IMR-90 (cell line): ENCODE measurements at regions not wholly inside any gene's neighbourhood (a gene's known extent, or its start where the extent isn't known, plus 50 kb on each side); places are given as distances from the start of the nearest gene placed in this dataset.
"Not testable (repeated sequence)": the region's sequence is repeated elsewhere in the genome, so short reads cannot be mapped to it uniquely, and the experiment has no call there.

ENCODE experiments used
- ATAC-seq: fragments of 200-7000 bp; cut with Tn5 transposase; 2 replicates; pipeline ENCODE4 v1.9.1; 2020; ENCODE audit warnings: low read depth, mild to moderate bottlenecking, moderate library complexity
- BruUV-seq: library from RNA; stranded (reverse); fragments of 400-500 nt; replicated peaks from 2 replicates; lab custom pipeline; 2021; lab: Mats Ljungman, UMichigan
- CTCF ChIA-PET: fragments of 300-600 bp; formaldehyde crosslinking; extraction: SDS; loops from one replicate; lab custom pipeline; 2021; ENCODE audit warnings: antibody characterized with exemption; lab: Yijun Ruan, JAX
- POLR2A ChIA-PET: fragments of 300-600 bp; sonication (Branson Sonifier 250); formaldehyde crosslinking; loops from one replicate; lab custom pipeline; 2022; ENCODE audit warnings: antibody characterized with exemption; ENCODE audit not compliant: unreplicated experiment; lab: Charles Lee
- DNase-seq: peaks from one replicate; pipeline ENCODE4 v3.0.0; 2013
- H2AFZ ChIP-seq: replicated peaks from 2 replicates; pipeline ENCODE3; 2013; ENCODE audit warnings: low read length, mild to moderate bottlenecking; ENCODE audit not compliant: poor library complexity
- H2AK5ac ChIP-seq: 2 replicates; pipeline ENCODE4 v1.6.1; 2013; ENCODE audit warnings: low read depth, low read length, inconsistent platforms
- H2AK9ac ChIP-seq: replicated peaks from 2 replicates; pipeline ENCODE3; 2013; ENCODE audit warnings: mild to moderate bottlenecking, low read depth, low read length, moderate library complexity; ENCODE audit not compliant: poor library complexity
- H2BK120ac ChIP-seq: 2 replicates; pipeline ENCODE4 v1.6.1; 2013; ENCODE audit warnings: low read depth, low read length, inconsistent platforms
- H2BK15ac ChIP-seq: 3 replicates; pipeline ENCODE4 v1.6.1; 2013; ENCODE audit warnings: low read depth, low read length, inconsistent platforms
- H2BK20ac ChIP-seq: 2 replicates; pipeline ENCODE4 v1.6.1; 2013; ENCODE audit warnings: low read depth, mild to moderate bottlenecking, inconsistent platforms, low read length, moderate library complexity
- H2BK5ac ChIP-seq: 2 replicates; pipeline ENCODE4 v1.6.1; 2013; ENCODE audit warnings: mild to moderate bottlenecking, low read depth, low read length, inconsistent platforms; ENCODE audit not compliant: poor library complexity, severe bottlenecking
- H3K14ac ChIP-seq: replicated peaks from 2 replicates; pipeline ENCODE4 v1.6.1; 2013; ENCODE audit warnings: low read depth, low read length, inconsistent platforms
- H3K18ac ChIP-seq: 2 replicates; pipeline ENCODE4 v1.6.1; 2013; ENCODE audit warnings: low read depth, low read length, control low read depth
- H3K23ac ChIP-seq: 2 replicates; pipeline ENCODE4 v1.6.1; 2013; ENCODE audit warnings: low read depth, low read length, inconsistent platforms
- H3K27ac ChIP-seq: 2 replicates; pipeline ENCODE4 v1.5.1; 2013; ENCODE audit warnings: mild to moderate bottlenecking, control low read depth, low read length; ENCODE audit not compliant: insufficient read depth
- H3K27me3 ChIP-seq: 2 replicates; pipeline ENCODE4 v1.6.1; 2013; ENCODE audit warnings: low read length; ENCODE audit not compliant: control insufficient read depth, insufficient read depth
- H3K36me3 ChIP-seq: 2 replicates; pipeline ENCODE4 v1.6.1; 2013; ENCODE audit warnings: low read length, mixed read lengths; ENCODE audit not compliant: control insufficient read depth, insufficient read depth
- H3K4ac ChIP-seq: 2 replicates; pipeline ENCODE4 v1.6.1; 2013; ENCODE audit warnings: low read depth, low read length, inconsistent platforms
- H3K4me1 ChIP-seq: 2 replicates; pipeline ENCODE4 v1.6.1; 2013; ENCODE audit warnings: low read length, mixed read lengths; ENCODE audit not compliant: control insufficient read depth, insufficient read depth
- H3K4me2 ChIP-seq: 2 replicates; pipeline ENCODE4 v1.6.1; 2013; ENCODE audit warnings: low read depth, mild to moderate bottlenecking, control low read depth, low read length, moderate library complexity
- H3K4me3 ChIP-seq: 2 replicates; pipeline ENCODE4 v1.5.1; 2013; ENCODE audit warnings: low read depth, mild to moderate bottlenecking, control low read depth, low read length, moderate library complexity; ENCODE audit not compliant: insufficient read depth
- H3K56ac ChIP-seq: 2 replicates; pipeline ENCODE4 v1.6.1; 2013; ENCODE audit warnings: low read length, inconsistent platforms; ENCODE audit not compliant: insufficient read depth; ENCODE audit errors: extremely low read depth
- H3K79me1 ChIP-seq, 2 experiments: 2 replicates each; pipeline ENCODE4 v1.6.1; 2013; ENCODE audit warnings: low read length in 2 of 2, inconsistent platforms in 1 of 2, low read depth in 1 of 2
- H3K9ac ChIP-seq: 2 replicates; pipeline ENCODE4 v1.6.1; 2013; ENCODE audit warnings: low read depth, low read length, control low read depth
- H3K9me1 ChIP-seq: 2 replicates; pipeline ENCODE4 v1.6.1; 2013; ENCODE audit warnings: low read length, inconsistent platforms; ENCODE audit not compliant: insufficient read depth
- H3K9me3 ChIP-seq: 2 replicates; pipeline ENCODE4 v1.6.1; 2013; ENCODE audit warnings: low read length; ENCODE audit not compliant: control insufficient read depth, insufficient read depth
- H4K20me1 ChIP-seq: 2 replicates; pipeline ENCODE4 v1.6.1; 2013; ENCODE audit warnings: low read length, inconsistent platforms; ENCODE audit not compliant: insufficient read depth
- H4K5ac ChIP-seq: 2 replicates; pipeline ENCODE4 v1.6.1; 2013; ENCODE audit warnings: mild to moderate bottlenecking, low read depth, low read length, control low read depth
- H4K8ac ChIP-seq, 2 experiments: 2 replicates each; pipeline ENCODE4 v1.6.1; 2013; ENCODE audit warnings: low read depth in 2 of 2, low read length in 2 of 2, control low read depth in 1 of 2, inconsistent platforms in 1 of 2
- H4K91ac ChIP-seq: 2 replicates; pipeline ENCODE4 v1.6.1; 2013; ENCODE audit warnings: low read depth, low read length, inconsistent platforms; ENCODE audit not compliant: insufficient read depth
- WGBS, 2 experiments: methylation state at CpG; one replicate each; pipeline versions ENCODE4 v1.1.5 to v1.1.7; 2013; ENCODE audit warnings: missing lambda C conversion rate in 2 of 2; ENCODE audit not compliant: insufficient read length in 1 of 2; ENCODE audit errors: extremely low coverage in 2 of 2; 5-methylcytosine and 5-hydroxymethylcytosine counted together
- dilution Hi-C: fragments of 300-500 bp; cut with HindIII; formaldehyde crosslinking; loops from one replicate; pipeline ENCODE4 v1.14.3; 2018; ENCODE audit warnings: low sequenced_read_pairs; ENCODE audit not compliant: unreplicated experiment
- in situ Hi-C: fragments of 300-500 bp; cut with MboI; formaldehyde crosslinking; loops from 3 replicates; pipeline ENCODE4 v1.14.3; 2019; ENCODE audit warnings: low sequenced_read_pairs, inconsistent platforms, mixed read lengths
- intact Hi-C: fragments of 100-400 bp; cut with micrococcal nuclease; formaldehyde crosslinking; loops from 2 replicates; pipeline ENCODE4 v1.10.0; 2022

- peak; percentile 0 for DNase-seq
- H3K56ac ChIP-seq, H4K91ac ChIP-seq, H3K79me1 ChIP-seq, H3K4ac ChIP-seq, H4K20me1 ChIP-seq, BruUV-seq, H4K5ac ChIP-seq, H3K9ac ChIP-seq, H3K18ac ChIP-seq, intact Hi-C loops, H3K23ac ChIP-seq, ATAC-seq, H2AK5ac ChIP-seq, H2BK5ac ChIP-seq, POLR2A ChIA-PET, H4K8ac ChIP-seq, H3K27ac ChIP-seq, H3K4me1 ChIP-seq, H3K9me3 ChIP-seq, H2AK9ac ChIP-seq, H2BK120ac ChIP-seq, dilution Hi-C loops, CTCF ChIA-PET, H2AFZ ChIP-seq, H3K14ac ChIP-seq, in situ Hi-C loops, H3K27me3 ChIP-seq, H3K36me3 ChIP-seq, H2BK15ac ChIP-seq, H3K9me1 ChIP-seq, H2BK20ac ChIP-seq, H3K4me2 ChIP-seq, H3K4me3 ChIP-seq: not testable (repeated sequence)
- 100% methylated on average over 2 of the region's 8 CpGs; no CpG with 5 or more reads in 1 of the 2 experiments for WGBS, 2 experiments
Measured at GRCh38 chr9:66797905-66798616, 102.5 kb upstream of the ZNF658 start.

GRCh38 chr9:66803619-66804018 is 96.9 kb upstream of the ZNF658 start:
- H4K8ac ChIP-seq, H3K4ac ChIP-seq, H4K5ac ChIP-seq, dilution Hi-C loops, H3K9me1 ChIP-seq, CTCF ChIA-PET, H3K79me1 ChIP-seq, H4K20me1 ChIP-seq, H2BK120ac ChIP-seq, DNase-seq, H3K27me3 ChIP-seq, intact Hi-C loops, H3K14ac ChIP-seq, in situ Hi-C loops, H2AFZ ChIP-seq, POLR2A ChIA-PET, H2BK5ac ChIP-seq, H3K23ac ChIP-seq, H3K4me2 ChIP-seq, H3K4me1 ChIP-seq, H3K9me3 ChIP-seq, H2BK15ac ChIP-seq, H3K36me3 ChIP-seq, H3K56ac ChIP-seq, H3K27ac ChIP-seq, H4K91ac ChIP-seq, H3K9ac ChIP-seq, H2AK9ac ChIP-seq, H2AK5ac ChIP-seq, ATAC-seq, BruUV-seq, H3K4me3 ChIP-seq, H2BK20ac ChIP-seq, H3K18ac ChIP-seq: not testable (repeated sequence)
- WGBS, 2 experiments, result no CpG with 5 or more reads among the region's 1 CpG
